WTC11 (cell line): ENCODE measurements at regions not wholly inside any gene's neighbourhood (a gene's known extent, or its start where the extent isn't known, plus 50 kb on each side); places are given as distances from the start of the nearest gene placed in this dataset.

Source experiments
- ATAC-seq: fragments of 200-7000 bp; cut with Tn5 transposase; 2 replicates; pipeline ENCODE4 v1.10.0; 2021; ENCODE audit warnings: mild to moderate bottlenecking, moderate library complexity
- CTCF ChIA-PET: fragments of 300-600 bp; sonication (Branson Sonifier 250); formaldehyde crosslinking; loops from one replicate; lab custom pipeline; 2021; ENCODE audit warnings: antibody characterized with exemption; lab: Charles Lee
- POLR2A ChIA-PET: fragments of 350-600 bp; sonication (Branson Sonifier 250); formaldehyde crosslinking; loops from one replicate; lab custom pipeline; 2021; ENCODE audit warnings: antibody characterized with exemption; lab: Charles Lee
- DNase-seq: peaks from one replicate; pipeline ENCODE4 v3.0.0; 2021; ENCODE audit warnings: low spot score
- H3K27ac Mint-ChIP-seq: 2 replicates; pipeline ENCODE4 v1.8.0; 2021; ENCODE audit warnings: mixed read lengths
- H3K27me3 Mint-ChIP-seq: 2 replicates; pipeline ENCODE4 v1.8.0; 2021; ENCODE audit warnings: low read depth, mild to moderate bottlenecking, moderate library complexity, mixed read lengths
- H3K36me3 Mint-ChIP-seq: 2 replicates; pipeline ENCODE4 v1.8.0; 2021; ENCODE audit warnings: mixed read lengths
- H3K4me1 Mint-ChIP-seq: 2 replicates; pipeline ENCODE4 v1.8.0; 2022; ENCODE audit warnings: mixed read lengths
- H3K4me3 Mint-ChIP-seq: 2 replicates; pipeline ENCODE4 v1.8.0; 2021; ENCODE audit warnings: mild to moderate bottlenecking, moderate library complexity, mixed read lengths
- H3K9me3 Mint-ChIP-seq: 2 replicates; pipeline ENCODE4 v1.8.0; 2021; ENCODE audit warnings: mixed read lengths
- JAZF1 ChIP-seq: fragments of 250-450 bp; sonication (Bioruptor Pico); IDR thresholded peaks from 2 replicates; pipeline ENCODE4 v1.9.0; 2021; ENCODE audit warnings: moderate library complexity, mild to moderate bottlenecking, inconsistent platforms
- NR3C1 ChIP-seq: sonication (generic); formaldehyde crosslinking; conservative IDR thresholded peaks from 2 replicates; pipeline ENCODE4 v1.8.1; 2023; ENCODE audit warnings: low read depth, mild to moderate bottlenecking, missing genetic modification reagents
- SOX15 ChIP-seq: fragments of 250-450 bp; sonication (Bioruptor Pico); IDR thresholded peaks from 2 replicates; pipeline ENCODE4 v1.9.0; 2021; ENCODE audit warnings: mild to moderate bottlenecking
- ZNF232 ChIP-seq: sonication (generic); formaldehyde crosslinking; IDR thresholded peaks from 2 replicates; pipeline ENCODE4 v1.8.0; 2022; ENCODE audit warnings: mild to moderate bottlenecking, missing genetic modification reagents
- TF ChIP-seq, protein P1 (sequence below): fragments of 250-450 bp; sonication (Bioruptor Pico); IDR thresholded peaks from 2 replicates; pipeline ENCODE4 v1.9.0; 2021; ENCODE audit warnings: moderate library complexity, mild to moderate bottlenecking, inconsistent platforms, borderline replicate concordance
- TF ChIP-seq, protein P2 (sequence below): sonication (generic); formaldehyde crosslinking; IDR thresholded peaks from 2 replicates; pipeline ENCODE4 v1.8.0; 2022; ENCODE audit warnings: mild to moderate bottlenecking, missing genetic modification reagents
- TF ChIP-seq, protein P3 (sequence below): fragments of 250-450 bp; sonication (Bioruptor Pico); IDR thresholded peaks from 2 replicates; pipeline ENCODE4 v1.9.0; 2021; ENCODE audit warnings: mild to moderate bottlenecking, borderline replicate concordance
- TF ChIP-seq, protein P4 (sequence below): sonication (generic); formaldehyde crosslinking; IDR thresholded peaks from 2 replicates; pipeline ENCODE4 v1.8.1; 2022; ENCODE audit warnings: missing genetic modification reagents, borderline replicate concordance
- TF ChIP-seq, protein P5 (sequence below): sonication (generic); formaldehyde crosslinking; IDR thresholded peaks from 2 replicates; pipeline ENCODE4 v1.8.1; 2022; ENCODE audit warnings: low read depth, mild to moderate bottlenecking, moderate library complexity, missing genetic modification reagents, borderline replicate concordance
- TF ChIP-seq, protein P6 (sequence below): sonication (generic); formaldehyde crosslinking; IDR thresholded peaks from 2 replicates; pipeline ENCODE4 v1.8.1; 2022; ENCODE audit warnings: low read depth, missing genetic modification reagents, borderline replicate concordance

DNA sequence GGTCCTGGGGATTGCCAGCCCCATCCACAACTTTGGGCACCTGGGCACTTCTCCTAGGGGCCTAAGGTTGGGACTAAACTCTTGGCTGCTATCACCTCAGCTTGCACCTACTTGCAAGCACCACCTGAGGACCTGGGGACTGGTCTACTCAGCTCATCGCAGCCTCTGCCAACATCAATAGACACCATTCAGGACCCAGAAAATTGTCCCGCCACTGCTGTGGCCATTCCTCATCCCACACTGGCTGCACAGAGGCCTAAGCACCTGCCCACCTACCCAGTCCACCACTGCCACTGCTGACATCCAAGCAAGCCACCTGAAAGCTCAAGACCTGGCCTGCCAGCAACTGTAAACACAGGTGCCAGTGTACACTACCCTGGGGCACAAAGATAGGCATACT is 234.1 kb downstream of the STK31 start:
- no peak for TF ChIP-seq NR3C1
- TF ChIP-seq, protein P1, sequence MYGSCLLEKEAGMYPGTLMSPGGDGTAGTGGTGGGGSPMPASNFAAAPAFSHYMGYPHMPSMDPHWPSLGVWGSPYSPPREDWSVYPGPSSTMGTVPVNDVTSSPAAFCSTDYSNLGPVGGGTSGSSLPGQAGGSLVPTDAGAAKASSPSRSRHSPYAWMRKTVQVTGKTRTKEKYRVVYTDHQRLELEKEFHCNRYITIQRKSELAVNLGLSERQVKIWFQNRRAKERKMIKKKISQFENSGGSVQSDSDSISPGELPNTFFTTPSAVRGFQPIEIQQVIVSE (CRISPR knock-in tag) = no peak
- TF ChIP-seq, protein P2, sequence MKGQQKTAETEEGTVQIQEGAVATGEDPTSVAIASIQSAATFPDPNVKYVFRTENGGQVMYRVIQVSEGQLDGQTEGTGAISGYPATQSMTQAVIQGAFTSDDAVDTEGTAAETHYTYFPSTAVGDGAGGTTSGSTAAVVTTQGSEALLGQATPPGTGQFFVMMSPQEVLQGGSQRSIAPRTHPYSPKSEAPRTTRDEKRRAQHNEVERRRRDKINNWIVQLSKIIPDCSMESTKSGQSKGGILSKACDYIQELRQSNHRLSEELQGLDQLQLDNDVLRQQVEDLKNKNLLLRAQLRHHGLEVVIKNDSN = no peak
- no peak for TF ChIP-seq ZNF232
- Mint-ChIP-seq H3K4me3 (no peak overlapping the region), H3K4me1 (no peaks in the 10 kb centered on the region), H3K27ac (no peak overlapping the region), H3K9me3 (peaks cover 41% of the 10 kb centered on the region), H3K36me3 (peaks cover 35% of the 10 kb centered on the region), H3K27me3 (no peaks in the 10 kb centered on the region)
- ChIA-PET CTCF (interaction anchor here (0.9 kb wide), 1 partner anchor 397 kb away, joined by 3 read pairs; no protein-coding TSS in a partner anchor), POLR2A (no interaction called here)
- DNase-seq = no peak
- no peak for ATAC-seq

DNA sequence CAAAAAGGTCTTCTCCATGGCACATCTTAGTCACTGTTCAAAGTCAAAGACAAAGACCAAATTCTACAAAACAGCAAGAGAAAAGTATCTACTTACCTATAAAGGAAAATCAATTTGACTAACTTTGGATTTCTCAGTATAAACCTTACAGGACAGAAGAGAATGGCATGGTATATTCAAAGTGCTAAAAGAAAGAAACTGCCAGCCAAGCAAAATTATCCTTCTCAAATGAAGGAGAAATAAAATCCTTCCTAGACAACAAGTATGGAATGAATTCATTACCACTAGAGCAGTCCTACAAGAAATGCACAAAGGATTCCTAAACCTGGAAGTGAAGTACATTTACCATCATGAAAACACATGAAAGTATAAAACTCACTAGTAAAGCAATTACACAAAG is 235.5 kb downstream of the STK31 start:
- ATAC-seq (no peak), DNase-seq (no peak)
- peaks cover 52% of the 10 kb centered on the region for H3K9me3 Mint-ChIP-seq

More for the DNA sequence above, 235.5 kb downstream of the STK31 start:
- Mint-ChIP-seq H3K27me3 (no peaks in the 10 kb centered on the region), H3K36me3 (peaks cover 43% of the 10 kb centered on the region), H3K4me1 (no peaks in the 10 kb centered on the region), H3K27ac (no peak overlapping the region), H3K4me3 (no peak overlapping the region)
- ChIA-PET POLR2A (no interaction called here), CTCF (no interaction called here)
- TF ChIP-seq, protein P3, sequence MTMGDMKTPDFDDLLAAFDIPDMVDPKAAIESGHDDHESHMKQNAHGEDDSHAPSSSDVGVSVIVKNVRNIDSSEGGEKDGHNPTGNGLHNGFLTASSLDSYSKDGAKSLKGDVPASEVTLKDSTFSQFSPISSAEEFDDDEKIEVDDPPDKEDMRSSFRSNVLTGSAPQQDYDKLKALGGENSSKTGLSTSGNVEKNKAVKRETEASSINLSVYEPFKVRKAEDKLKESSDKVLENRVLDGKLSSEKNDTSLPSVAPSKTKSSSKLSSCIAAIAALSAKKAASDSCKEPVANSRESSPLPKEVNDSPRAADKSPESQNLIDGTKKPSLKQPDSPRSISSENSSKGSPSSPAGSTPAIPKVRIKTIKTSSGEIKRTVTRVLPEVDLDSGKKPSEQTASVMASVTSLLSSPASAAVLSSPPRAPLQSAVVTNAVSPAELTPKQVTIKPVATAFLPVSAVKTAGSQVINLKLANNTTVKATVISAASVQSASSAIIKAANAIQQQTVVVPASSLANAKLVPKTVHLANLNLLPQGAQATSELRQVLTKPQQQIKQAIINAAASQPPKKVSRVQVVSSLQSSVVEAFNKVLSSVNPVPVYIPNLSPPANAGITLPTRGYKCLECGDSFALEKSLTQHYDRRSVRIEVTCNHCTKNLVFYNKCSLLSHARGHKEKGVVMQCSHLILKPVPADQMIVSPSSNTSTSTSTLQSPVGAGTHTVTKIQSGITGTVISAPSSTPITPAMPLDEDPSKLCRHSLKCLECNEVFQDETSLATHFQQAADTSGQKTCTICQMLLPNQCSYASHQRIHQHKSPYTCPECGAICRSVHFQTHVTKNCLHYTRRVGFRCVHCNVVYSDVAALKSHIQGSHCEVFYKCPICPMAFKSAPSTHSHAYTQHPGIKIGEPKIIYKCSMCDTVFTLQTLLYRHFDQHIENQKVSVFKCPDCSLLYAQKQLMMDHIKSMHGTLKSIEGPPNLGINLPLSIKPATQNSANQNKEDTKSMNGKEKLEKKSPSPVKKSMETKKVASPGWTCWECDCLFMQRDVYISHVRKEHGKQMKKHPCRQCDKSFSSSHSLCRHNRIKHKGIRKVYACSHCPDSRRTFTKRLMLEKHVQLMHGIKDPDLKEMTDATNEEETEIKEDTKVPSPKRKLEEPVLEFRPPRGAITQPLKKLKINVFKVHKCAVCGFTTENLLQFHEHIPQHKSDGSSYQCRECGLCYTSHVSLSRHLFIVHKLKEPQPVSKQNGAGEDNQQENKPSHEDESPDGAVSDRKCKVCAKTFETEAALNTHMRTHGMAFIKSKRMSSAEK (CRISPR knock-in tag) = no peak
- TF ChIP-seq, protein P4, sequence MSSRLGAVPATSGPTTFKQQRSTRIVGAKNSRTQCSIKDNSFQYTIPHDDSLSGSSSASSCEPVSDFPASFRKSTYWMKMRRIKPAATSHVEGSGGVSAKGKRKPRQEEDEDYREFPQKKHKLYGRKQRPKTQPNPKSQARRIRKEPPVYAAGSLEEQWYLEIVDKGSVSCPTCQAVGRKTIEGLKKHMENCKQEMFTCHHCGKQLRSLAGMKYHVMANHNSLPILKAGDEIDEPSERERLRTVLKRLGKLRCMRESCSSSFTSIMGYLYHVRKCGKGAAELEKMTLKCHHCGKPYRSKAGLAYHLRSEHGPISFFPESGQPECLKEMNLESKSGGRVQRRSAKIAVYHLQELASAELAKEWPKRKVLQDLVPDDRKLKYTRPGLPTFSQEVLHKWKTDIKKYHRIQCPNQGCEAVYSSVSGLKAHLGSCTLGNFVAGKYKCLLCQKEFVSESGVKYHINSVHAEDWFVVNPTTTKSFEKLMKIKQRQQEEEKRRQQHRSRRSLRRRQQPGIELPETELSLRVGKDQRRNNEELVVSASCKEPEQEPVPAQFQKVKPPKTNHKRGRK (CRISPR knock-in tag) = no peak
- TF ChIP-seq, protein P5, sequence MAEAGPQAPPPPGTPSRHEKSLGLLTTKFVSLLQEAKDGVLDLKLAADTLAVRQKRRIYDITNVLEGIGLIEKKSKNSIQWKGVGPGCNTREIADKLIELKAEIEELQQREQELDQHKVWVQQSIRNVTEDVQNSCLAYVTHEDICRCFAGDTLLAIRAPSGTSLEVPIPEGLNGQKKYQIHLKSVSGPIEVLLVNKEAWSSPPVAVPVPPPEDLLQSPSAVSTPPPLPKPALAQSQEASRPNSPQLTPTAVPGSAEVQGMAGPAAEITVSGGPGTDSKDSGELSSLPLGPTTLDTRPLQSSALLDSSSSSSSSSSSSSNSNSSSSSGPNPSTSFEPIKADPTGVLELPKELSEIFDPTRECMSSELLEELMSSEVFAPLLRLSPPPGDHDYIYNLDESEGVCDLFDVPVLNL (CRISPR knock-in tag) = no peak
- no peak for TF ChIP-seq JAZF1
- TF ChIP-seq, protein P6, sequence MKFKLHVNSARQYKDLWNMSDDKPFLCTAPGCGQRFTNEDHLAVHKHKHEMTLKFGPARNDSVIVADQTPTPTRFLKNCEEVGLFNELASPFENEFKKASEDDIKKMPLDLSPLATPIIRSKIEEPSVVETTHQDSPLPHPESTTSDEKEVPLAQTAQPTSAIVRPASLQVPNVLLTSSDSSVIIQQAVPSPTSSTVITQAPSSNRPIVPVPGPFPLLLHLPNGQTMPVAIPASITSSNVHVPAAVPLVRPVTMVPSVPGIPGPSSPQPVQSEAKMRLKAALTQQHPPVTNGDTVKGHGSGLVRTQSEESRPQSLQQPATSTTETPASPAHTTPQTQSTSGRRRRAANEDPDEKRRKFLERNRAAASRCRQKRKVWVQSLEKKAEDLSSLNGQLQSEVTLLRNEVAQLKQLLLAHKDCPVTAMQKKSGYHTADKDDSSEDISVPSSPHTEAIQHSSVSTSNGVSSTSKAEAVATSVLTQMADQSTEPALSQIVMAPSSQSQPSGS (CRISPR knock-in tag) = no peak
- no peak for TF ChIP-seq SOX15 (CRISPR knock-in tag)
